Suprapubic skin (tissue), 2 donors: ENCODE measurements at regions not wholly inside any gene's neighbourhood (a gene's known extent, or its start where the extent isn't known, plus 50 kb on each side); places are given as distances from the start of the nearest gene placed in this dataset.

Experiments used
- EP300 ChIP-seq: sonication (generic); formaldehyde crosslinking; IDR thresholded peaks from one replicate; pipeline ENCODE4 v1.6.1; 2017; ENCODE audit warnings: antibody characterized with exemption
- POLR2A ChIP-seq, 2 donors: fragments of 450-650 bp; IDR thresholded peaks; one replicate each; pipeline ENCODE4 v1.6.1; 2017; ENCODE audit warnings: antibody characterized with exemption in 2 of 2, mild to moderate bottlenecking in 2 of 2, moderate library complexity in 2 of 2

GRCh38 chr13:106382534-106382933 is 152.9 kb downstream of the EFNB2 start:
- TF ChIP-seq EP300, result no peak
- no peak for TF ChIP-seq POLR2A (IDR thresholded peaks at IDR 0.05)
